Femur (tissue), 1 donor: ENCODE measurements at regions not wholly inside any gene's neighbourhood (a gene's known extent, or its start where the extent isn't known, plus 50 kb on each side); places are given as distances from the start of the nearest gene placed in this dataset.

Experiments used
- DNase-seq: peaks from one replicate; pipeline ENCODE4 v3.0.0-alpha.2; 2017

GRCh38 chr6:21524201-21524600 is 69.3 kb upstream of the SOX4 start:
- DNase-seq = no peak

GRCh38 chr6:21526974-21527373 is 66.6 kb upstream of the SOX4 start:
- DNase-seq = no peak

- DNase-seq = no peak
Measured at GRCh38 chr6:21527731-21528130, 65.8 kb upstream of the SOX4 start.

- DNase-seq = no peak
Measured at GRCh38 chr6:21529431-21529830, 64.1 kb upstream of the SOX4 start.

- no peak for DNase-seq
Measured at GRCh38 chr6:21531393-21531792, 62.2 kb upstream of the SOX4 start.

GRCh38 chr6:21533678-21534077 is 59.9 kb upstream of the SOX4 start:
- DNase-seq = no peak

- no peak for DNase-seq
Measured at GRCh38 chr6:21536280-21536766, 57.2 kb upstream of the SOX4 start.

GRCh38 chr6:21537637-21538036 is 55.9 kb upstream of the SOX4 start:
- peak; percentile 53 for DNase-seq

- no peak for DNase-seq
Measured at GRCh38 chr6:21538186-21538798, 55.3 kb upstream of the SOX4 start.

- DNase-seq = no peak
Measured at GRCh38 chr6:21539621-21540100, 53.9 kb upstream of the SOX4 start.
